ENCODE measurements at regions not wholly inside any gene's neighbourhood (a gene's known extent, or its start where the extent isn't known, plus 50 kb on each side); places are given as distances from the start of the nearest gene placed in this dataset.

DNA sequence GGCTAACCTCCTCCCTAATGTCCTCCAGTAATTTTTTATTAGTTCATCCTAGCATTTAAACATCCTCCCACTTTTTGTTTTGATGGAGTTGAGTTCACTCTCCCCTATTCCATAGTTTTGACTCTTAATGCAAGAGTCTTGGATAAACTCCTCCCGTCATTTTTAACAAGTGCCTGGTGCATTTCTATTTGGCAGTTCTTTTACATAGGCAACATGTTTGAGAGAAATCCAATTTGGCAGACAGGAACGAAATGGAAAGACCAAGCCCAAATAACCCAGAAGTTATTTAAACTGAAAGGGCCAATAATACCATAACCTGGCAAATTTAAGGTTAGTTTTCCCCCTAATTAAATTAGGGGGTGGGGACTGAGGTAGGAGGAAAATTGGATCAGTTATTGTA is 291.5 kb upstream of the MANEA start:
- TF ChIP-seq, protein P1, sequence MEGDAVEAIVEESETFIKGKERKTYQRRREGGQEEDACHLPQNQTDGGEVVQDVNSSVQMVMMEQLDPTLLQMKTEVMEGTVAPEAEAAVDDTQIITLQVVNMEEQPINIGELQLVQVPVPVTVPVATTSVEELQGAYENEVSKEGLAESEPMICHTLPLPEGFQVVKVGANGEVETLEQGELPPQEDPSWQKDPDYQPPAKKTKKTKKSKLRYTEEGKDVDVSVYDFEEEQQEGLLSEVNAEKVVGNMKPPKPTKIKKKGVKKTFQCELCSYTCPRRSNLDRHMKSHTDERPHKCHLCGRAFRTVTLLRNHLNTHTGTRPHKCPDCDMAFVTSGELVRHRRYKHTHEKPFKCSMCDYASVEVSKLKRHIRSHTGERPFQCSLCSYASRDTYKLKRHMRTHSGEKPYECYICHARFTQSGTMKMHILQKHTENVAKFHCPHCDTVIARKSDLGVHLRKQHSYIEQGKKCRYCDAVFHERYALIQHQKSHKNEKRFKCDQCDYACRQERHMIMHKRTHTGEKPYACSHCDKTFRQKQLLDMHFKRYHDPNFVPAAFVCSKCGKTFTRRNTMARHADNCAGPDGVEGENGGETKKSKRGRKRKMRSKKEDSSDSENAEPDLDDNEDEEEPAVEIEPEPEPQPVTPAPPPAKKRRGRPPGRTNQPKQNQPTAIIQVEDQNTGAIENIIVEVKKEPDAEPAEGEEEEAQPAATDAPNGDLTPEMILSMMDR (IDR thresholded peaks at IDR 0.05) = no peak
- TF ChIP-seq POLR2A (IDR thresholded peaks at IDR 0.05) = no peak

Measured in thyroid gland (tissue), 4 donors.